IPS-20b (cell line): ENCODE measurements at regions not wholly inside any gene's neighbourhood (a gene's known extent, or its start where the extent isn't known, plus 50 kb on each side); places are given as distances from the start of the nearest gene placed in this dataset.
"Not testable (repeated sequence)": the region's sequence is repeated elsewhere in the genome, so short reads cannot be mapped to it uniquely, and the experiment has no call there.

Source experiments
- H3K27ac ChIP-seq: one replicate; pipeline ENCODE4 v1.5.1; 2013; ENCODE audit warnings: low read length
- H3K27me3 ChIP-seq: 2 replicates; pipeline ENCODE4 v1.6.1; 2013; ENCODE audit warnings: mild to moderate bottlenecking, low read length, inconsistent platforms; ENCODE audit not compliant: insufficient read depth
- H3K36me3 ChIP-seq: 2 replicates; pipeline ENCODE4 v1.6.1; 2013; ENCODE audit warnings: low read depth, mild to moderate bottlenecking, inconsistent platforms, low read length, moderate library complexity; ENCODE audit not compliant: insufficient read depth
- H3K4me1 ChIP-seq: 2 replicates; pipeline ENCODE4 v1.6.1; 2013; ENCODE audit warnings: mild to moderate bottlenecking, control low read depth, inconsistent platforms, low read length, moderate library complexity; ENCODE audit not compliant: insufficient read depth
- H3K4me3 ChIP-seq: 2 replicates; pipeline ENCODE4 v1.5.1; 2013; ENCODE audit warnings: mild to moderate bottlenecking, low read length, inconsistent platforms
- H3K9ac ChIP-seq: 2 replicates; pipeline ENCODE4 v1.6.1; 2013; ENCODE audit warnings: low read depth, mild to moderate bottlenecking, inconsistent platforms, low read length, moderate library complexity
- H3K9me3 ChIP-seq: 2 replicates; pipeline ENCODE4 v1.6.1; 2013; ENCODE audit warnings: mild to moderate bottlenecking, low read depth, low read length, inconsistent platforms; ENCODE audit not compliant: insufficient read depth

DNA sequence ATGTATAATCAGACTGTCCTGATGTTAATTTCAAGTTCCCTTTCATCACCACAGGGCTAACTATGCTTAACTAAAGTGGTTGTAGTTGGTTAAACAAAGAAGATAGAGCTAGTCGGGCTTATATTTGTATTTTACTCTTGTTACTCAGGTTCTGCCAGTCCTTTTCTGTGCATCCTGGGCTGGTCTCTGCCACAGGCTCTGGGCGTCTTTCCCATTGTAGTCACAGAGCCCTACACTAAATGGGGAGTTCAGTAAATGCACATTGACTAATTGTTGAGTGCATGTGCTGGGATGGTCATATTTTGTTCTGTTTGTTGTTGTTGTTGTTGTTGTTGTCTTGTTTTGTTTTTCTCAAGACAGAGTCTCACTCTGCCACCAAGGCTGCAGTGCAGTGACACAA lies 125.4 kb upstream of the PGR start:
- Histone ChIP-seq H3K27ac (no peak overlapping the region), H3K27me3 (no peaks in the 10 kb centered on the region), H3K36me3 (no peaks in the 10 kb centered on the region), H3K4me3 (no peak overlapping the region), H3K9ac (no peak overlapping the region), H3K4me1 (no peaks in the 10 kb centered on the region), H3K9me3 (no peaks in the 10 kb centered on the region)

DNA sequence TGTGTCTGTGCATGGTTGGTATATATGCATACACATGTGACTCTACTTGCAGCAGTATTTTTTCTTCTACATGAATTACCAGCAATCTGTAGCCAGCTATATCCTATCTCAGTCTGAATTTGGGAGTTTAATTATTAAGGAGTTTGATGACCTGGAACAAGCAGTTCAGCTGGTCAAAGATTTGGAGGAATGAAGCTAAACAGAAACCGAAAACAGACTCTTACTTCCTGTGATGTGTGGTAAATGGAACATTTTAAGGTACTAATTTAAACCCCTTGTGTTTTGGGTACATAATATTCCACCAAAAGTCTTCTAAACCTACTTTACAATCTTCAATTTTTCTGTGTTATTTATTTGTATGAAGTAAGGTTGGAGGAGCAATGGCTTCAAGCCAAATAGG lies 124.4 kb upstream of the PGR start:
- no peak overlapping the region for H3K27ac ChIP-seq
- no peak overlapping the region for H3K4me3 ChIP-seq
- no peaks in the 10 kb centered on the region for H3K9me3 ChIP-seq
- H3K36me3 ChIP-seq = no peaks in the 10 kb centered on the region
- H3K27me3 ChIP-seq = no peaks in the 10 kb centered on the region
- H3K4me1 ChIP-seq = no peaks in the 10 kb centered on the region
- no peak overlapping the region for H3K9ac ChIP-seq

DNA sequence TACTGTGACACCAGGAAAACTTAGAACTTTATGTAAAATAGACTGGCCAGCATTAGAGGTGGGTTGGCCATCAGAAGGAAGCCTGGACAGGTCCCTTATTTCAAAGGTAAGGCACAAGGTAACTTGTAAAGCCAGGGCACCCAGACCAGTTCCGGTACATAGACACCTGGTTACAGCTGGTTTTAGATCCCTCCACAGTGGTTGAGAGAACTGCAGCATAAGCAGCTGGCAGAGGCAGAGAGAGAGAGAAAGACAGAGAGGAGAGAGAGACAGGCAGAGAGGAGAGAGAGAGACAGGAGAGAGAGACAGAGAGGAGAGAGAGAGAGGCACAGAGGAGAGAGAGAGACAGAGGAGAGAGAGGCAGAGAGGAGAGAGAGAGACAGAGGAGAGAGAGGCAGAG lies 116.0 kb upstream of the PGR start:
- not testable (repeated sequence) for H3K27me3 ChIP-seq, H3K9me3 ChIP-seq, H3K9ac ChIP-seq, H3K4me1 ChIP-seq, H3K36me3 ChIP-seq, H3K27ac ChIP-seq, H3K4me3 ChIP-seq

DNA sequence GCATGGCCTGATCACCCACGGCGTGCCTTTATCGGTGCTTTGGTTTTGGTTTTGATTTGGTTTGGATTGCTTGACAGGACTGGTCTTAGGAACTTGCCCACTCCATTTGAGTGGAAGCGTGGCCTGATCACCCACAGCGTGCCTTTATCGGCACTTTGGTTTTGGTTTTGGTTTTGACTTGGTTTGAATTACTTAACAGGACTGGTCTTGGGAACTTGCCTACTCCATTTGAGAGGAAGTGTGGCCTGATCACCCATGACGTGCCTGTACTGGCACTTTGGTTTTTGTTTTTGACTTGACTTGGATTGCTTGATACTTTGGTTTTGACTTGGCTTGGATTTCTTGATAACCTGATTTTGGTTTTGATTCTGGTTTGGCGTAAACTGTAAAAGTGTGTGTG lies 115.5 kb upstream of the PGR start:
- H3K9ac ChIP-seq, H3K36me3 ChIP-seq, H3K27me3 ChIP-seq, H3K9me3 ChIP-seq, H3K4me3 ChIP-seq, H3K27ac ChIP-seq, H3K4me1 ChIP-seq: not testable (repeated sequence)

DNA sequence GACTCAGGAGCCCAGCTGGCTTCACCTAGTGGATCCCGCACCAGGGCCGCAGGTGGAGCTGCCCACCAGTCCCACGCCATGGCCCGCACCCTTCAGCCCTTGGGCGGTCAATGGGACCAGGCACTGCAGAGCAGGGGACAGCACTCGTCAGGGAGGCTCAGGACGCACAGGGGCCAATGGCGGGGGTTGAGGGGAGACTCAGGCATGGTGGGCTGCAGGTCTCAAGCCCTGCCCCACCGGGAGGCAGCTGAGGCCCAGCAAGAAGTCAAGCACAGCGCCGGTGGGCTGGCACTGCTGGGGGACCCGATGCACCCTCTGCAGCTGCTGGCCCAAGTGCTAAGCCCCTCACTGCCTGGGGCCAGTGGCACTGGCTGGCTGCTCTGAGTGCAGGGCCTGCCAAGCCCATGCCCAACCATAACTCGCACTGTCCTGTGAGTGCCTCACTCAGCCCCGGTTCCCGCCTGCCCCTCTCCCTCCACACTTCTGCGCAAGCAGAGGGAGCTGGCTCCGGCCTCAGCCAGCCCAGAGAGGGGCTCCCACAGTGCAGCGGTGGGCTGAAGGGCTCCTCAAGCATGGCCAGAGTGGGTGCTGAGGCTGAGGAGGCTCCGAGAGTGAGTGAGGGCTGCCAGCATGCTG lies 111.7 kb upstream of the PGR start:
- Histone ChIP-seq H3K36me3 (no peaks in the 10 kb centered on the region), H3K4me3 (no peak overlapping the region), H3K27me3 (no peaks in the 10 kb centered on the region), H3K9me3 (no peaks in the 10 kb centered on the region; the same call in 1 of the 2 replicates), H3K27ac (no peak overlapping the region), H3K4me1 (no peaks in the 10 kb centered on the region), H3K9ac (no peak overlapping the region)

DNA sequence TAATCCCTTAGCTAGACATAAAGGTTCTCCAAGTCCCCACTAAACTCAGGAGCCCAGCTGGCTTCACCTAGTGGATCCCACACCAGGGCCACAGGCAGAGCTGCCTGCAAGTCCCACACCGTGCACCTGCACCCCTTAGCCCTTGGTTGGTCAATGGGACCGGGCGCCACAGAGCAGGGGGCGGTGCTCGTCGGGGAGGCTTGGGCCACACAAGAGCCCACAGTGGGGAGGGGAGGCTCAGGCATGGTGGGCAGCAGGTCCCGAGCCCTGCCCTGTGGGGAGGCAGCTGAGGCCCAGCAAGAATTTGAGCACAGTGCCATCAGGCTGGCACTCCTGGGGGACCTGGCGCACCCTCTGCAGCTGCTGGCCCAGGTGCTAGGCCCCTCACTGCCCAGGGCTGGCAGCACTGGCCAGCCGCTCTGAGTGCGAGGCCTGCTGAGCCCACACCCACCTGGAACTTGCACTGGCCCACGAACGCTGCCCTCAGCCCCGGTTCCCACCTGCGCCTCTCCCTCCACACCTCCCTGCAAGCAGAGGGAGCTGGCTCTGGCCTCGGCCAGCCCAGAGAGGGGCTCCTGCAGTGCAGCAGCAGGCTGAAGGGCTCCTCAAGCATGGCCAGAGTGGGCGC lies 101.7 kb upstream of the PGR start:
- not testable (repeated sequence) for H3K4me3 ChIP-seq, H3K36me3 ChIP-seq, H3K9me3 ChIP-seq, H3K27ac ChIP-seq, H3K9ac ChIP-seq, H3K4me1 ChIP-seq, H3K27me3 ChIP-seq

DNA sequence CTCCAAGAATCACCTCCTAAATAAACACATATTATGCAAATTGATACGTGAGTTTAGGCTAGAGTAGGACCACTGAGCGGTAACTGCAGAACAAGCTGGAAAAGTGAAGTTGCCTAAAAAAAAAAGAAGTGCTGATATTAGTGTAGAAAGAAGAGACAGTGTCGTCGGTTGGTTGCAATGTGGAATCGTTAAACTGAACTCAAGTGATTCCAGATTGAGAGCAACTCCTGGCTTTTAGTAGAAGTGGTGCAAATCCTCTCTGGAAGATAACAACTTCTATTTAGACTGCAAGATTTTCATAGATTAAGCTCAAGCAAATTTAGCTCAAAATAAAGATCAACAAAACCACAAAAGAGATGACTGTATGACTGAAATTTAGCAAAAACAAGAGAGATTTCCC lies 97.0 kb upstream of the PGR start:
- no peaks in the 10 kb centered on the region for H3K27me3 ChIP-seq
- H3K4me1 ChIP-seq = no peaks in the 10 kb centered on the region
- no peaks in the 10 kb centered on the region for H3K36me3 ChIP-seq
- no peak overlapping the region for H3K4me3 ChIP-seq
- no peak overlapping the region for H3K27ac ChIP-seq
- no peak overlapping the region for H3K9ac ChIP-seq
- peaks cover 22% of the 10 kb centered on the region for H3K9me3 ChIP-seq

DNA sequence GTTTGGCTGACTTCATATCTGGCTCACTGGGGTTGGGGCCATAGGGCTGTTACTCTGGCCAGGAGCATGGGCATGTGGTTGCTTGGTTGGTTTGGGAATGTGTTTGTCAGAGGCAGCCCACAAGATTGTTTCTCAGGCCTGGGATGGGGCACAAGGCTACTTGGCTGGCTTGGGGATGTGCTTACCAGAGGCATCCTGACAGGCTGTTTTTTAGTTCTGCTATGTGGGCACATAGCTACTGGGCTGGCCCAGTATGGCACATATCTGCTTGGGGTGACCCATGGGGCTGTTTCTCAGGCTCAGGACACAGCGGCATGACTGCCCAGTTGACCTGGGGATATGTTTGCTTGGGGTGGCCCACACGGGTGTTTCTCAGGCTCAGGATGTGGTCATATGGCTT lies 94.6 kb upstream of the PGR start:
- Histone ChIP-seq H3K4me3 (no peak overlapping the region), H3K27ac (no peak overlapping the region), H3K4me1 (no peaks in the 10 kb centered on the region), H3K9me3 (peaks cover 29% of the 10 kb centered on the region), H3K36me3 (no peaks in the 10 kb centered on the region), H3K9ac (no peak overlapping the region), H3K27me3 (no peaks in the 10 kb centered on the region)

DNA sequence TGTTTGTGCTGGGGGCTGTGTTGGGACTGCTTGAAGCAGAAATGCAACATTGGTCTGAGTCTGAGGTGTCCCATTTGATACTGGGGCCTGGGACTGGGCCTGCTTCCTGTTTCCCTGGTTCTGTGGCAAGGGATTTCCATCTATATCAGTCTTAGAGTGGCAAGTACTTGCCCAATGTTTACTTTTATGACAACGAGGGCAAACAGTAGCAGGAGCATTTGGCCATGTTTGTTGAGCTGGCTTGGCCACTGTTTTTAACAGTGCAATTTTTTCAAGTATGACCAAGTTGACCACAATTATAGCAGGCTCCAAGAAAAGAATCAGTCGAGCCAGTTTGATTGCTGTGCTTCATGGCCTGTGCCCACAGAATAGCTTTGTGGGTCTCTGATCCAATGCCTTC lies 88.5 kb upstream of the PGR start:
- H3K27ac ChIP-seq, H3K4me3 ChIP-seq, H3K9ac ChIP-seq, H3K4me1 ChIP-seq, H3K27me3 ChIP-seq, H3K36me3 ChIP-seq: not testable (repeated sequence)
- peaks cover 13% of the 10 kb centered on the region for H3K9me3 ChIP-seq

DNA sequence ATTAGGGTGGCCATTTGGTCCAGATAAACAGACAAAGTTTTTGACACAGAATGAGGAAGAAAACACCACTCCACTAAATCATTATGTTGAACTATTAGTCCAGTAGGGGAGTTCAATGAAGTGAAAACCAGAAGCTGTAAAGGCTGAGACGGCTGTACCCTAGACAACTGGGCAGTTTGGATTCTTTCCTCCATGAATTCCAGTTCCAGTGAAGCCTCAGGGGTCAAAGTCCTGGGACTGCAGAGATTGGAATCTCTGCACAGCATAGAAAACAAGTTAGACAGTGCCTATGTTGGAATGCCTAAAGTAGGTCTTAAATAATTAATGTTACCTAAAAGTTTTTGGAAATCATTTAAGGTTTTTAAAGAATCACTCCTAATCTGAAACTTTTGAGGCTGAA lies 86.5 kb upstream of the PGR start:
- not testable (repeated sequence) for H3K4me3 ChIP-seq, H3K4me1 ChIP-seq, H3K36me3 ChIP-seq, H3K9ac ChIP-seq, H3K27me3 ChIP-seq, H3K27ac ChIP-seq
- H3K9me3 ChIP-seq = peaks cover 18% of the 10 kb centered on the region

DNA sequence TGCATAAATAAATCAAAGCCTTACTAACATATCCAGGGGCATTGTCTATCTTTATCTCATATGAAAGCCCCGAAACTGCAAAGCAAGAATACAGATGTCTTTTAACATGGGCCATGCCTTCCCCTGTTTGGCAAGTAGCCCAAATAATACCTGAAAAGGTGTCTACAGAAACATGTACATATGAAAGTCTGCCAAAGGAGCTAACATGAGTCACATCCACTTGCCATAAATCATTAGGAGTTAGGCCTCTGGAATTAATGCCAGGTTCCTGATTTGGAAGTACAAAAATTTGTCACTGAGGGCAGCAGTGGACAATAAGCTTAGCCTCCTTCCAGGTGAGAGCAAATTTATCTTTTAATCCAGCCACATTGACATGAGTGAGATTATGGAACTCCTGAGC lies 85.5 kb upstream of the PGR start:
- Histone ChIP-seq H3K9me3 (peaks cover 18% of the 10 kb centered on the region), H3K27me3 (no peaks in the 10 kb centered on the region), H3K9ac (no peak overlapping the region), H3K4me3 (no peak overlapping the region), H3K27ac (no peak overlapping the region), H3K36me3 (no peaks in the 10 kb centered on the region), H3K4me1 (no peaks in the 10 kb centered on the region)

DNA sequence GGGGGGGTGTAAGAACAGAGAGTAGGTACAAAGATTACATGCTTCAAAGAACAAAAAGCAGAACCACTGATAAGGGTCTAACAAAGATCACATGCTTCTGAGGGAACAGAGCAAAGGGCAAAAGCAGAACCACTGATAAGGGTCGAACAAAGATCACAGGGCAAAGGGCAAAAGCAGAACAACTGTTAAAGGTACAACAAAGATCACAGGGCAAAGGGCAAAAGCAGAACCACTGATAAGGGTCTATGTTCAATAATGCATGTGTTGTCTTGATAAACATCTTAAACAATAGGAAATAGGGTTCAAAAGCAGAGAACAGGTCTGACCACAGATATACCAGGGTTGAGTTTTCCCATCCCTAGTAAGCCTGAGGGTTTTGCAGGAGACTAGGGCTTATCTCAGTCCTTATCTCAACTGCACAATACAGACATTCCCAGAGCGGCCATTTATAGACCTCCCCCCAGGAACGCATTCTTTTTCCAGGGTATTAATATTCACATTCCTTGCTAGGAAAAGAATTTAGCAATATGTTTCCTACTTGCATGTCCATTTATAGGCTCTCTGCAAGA lies 81.9 kb upstream of the PGR start:
- H3K4me3 ChIP-seq = no peak overlapping the region
- H3K9ac ChIP-seq = no peak overlapping the region
- H3K9me3 ChIP-seq = peaks cover 17% of the 10 kb centered on the region
- H3K27ac ChIP-seq = no peak overlapping the region
- H3K27me3 ChIP-seq = no peaks in the 10 kb centered on the region
- H3K4me1 ChIP-seq = no peaks in the 10 kb centered on the region
- H3K36me3 ChIP-seq = no peaks in the 10 kb centered on the region
